SK-N-SH treated with all-trans-retinoic acid at 6 μM for 48 hours (cell line): ENCODE measurements at regions not wholly inside any gene's neighbourhood (a gene's known extent, or its start where the extent isn't known, plus 50 kb on each side); places are given as distances from the start of the nearest gene placed in this dataset.

Experiments
- ARNTL ChIP-seq: fragments of 450-650 bp; formaldehyde crosslinking; IDR thresholded peaks from 2 replicates; pipeline ENCODE4 v1.5.0; 2020; ENCODE audit warnings: low read depth, mild to moderate bottlenecking, moderate library complexity, borderline replicate concordance
- BACH2 ChIP-seq: fragments of 250-450 bp; sonication (Bioruptor Pico); IDR thresholded peaks from 2 replicates; pipeline ENCODE4 v1.9.0; 2021; ENCODE audit warnings: mild to moderate bottlenecking, borderline replicate concordance
- CSRNP3 ChIP-seq: fragments of 250-450 bp; sonication (Bioruptor Pico); IDR thresholded peaks from 2 replicates; pipeline ENCODE4 v1.5.1; 2021; ENCODE audit warnings: mild to moderate bottlenecking, moderate library complexity
- ISL1 ChIP-seq: fragments of 250-450 bp; sonication (Bioruptor Pico); IDR thresholded peaks from 2 replicates; pipeline ENCODE4 v2.1.2; 2022; ENCODE audit warnings: mild to moderate bottlenecking, moderate library complexity
- OSR1 ChIP-seq: fragments of 250-450 bp; sonication (Bioruptor Pico); IDR thresholded peaks from 2 replicates; pipeline ENCODE4 v1.8.0; 2022; ENCODE audit warnings: moderate library complexity, mild to moderate bottlenecking, inconsistent platforms
- PATZ1 ChIP-seq: fragments of 250-450 bp; sonication (Bioruptor Pico); IDR thresholded peaks from 2 replicates; pipeline ENCODE4 v1.8.0; 2020; ENCODE audit warnings: mild to moderate bottlenecking, moderate library complexity, borderline replicate concordance
- PPARA ChIP-seq: fragments of 250-450 bp; sonication (Bioruptor Pico); IDR thresholded peaks from 2 replicates; pipeline ENCODE4 v1.5.0; 2020; ENCODE audit warnings: mild to moderate bottlenecking, borderline replicate concordance
- RARB ChIP-seq: fragments of 250-450 bp; sonication (Bioruptor Pico); IDR thresholded peaks from 2 replicates; pipeline ENCODE4 v1.8.0; 2021; ENCODE audit warnings: mild to moderate bottlenecking, moderate library complexity
- TCF4 ChIP-seq: fragments of 250-450 bp; sonication (Bioruptor Pico); IDR thresholded peaks from 2 replicates; pipeline ENCODE4 v1.8.0; 2021; ENCODE audit warnings: mild to moderate bottlenecking, moderate library complexity, borderline replicate concordance
- TOX ChIP-seq: fragments of 250-450 bp; sonication (Bioruptor Pico); IDR thresholded peaks from 2 replicates; pipeline ENCODE4 v1.8.0; 2021; ENCODE audit warnings: mild to moderate bottlenecking, moderate library complexity, borderline replicate concordance
- TSHZ2 ChIP-seq: fragments of 250-450 bp; sonication (Bioruptor Pico); IDR thresholded peaks from 2 replicates; pipeline ENCODE4 v1.5.0; 2020; ENCODE audit warnings: mild to moderate bottlenecking, moderate library complexity
- ZC3H10 ChIP-seq: fragments of 250-450 bp; sonication (Bioruptor Pico); IDR thresholded peaks from 2 replicates; pipeline ENCODE4 v1.5.1; 2021; ENCODE audit warnings: mild to moderate bottlenecking, moderate library complexity
- ZFP3 ChIP-seq: fragments of 250-450 bp; sonication (Bioruptor Pico); IDR thresholded peaks from 2 replicates; pipeline ENCODE4 v1.5.0; 2020; ENCODE audit warnings: mild to moderate bottlenecking, moderate library complexity
- ZNF70 ChIP-seq: fragments of 450-650 bp; formaldehyde crosslinking; IDR thresholded peaks from 2 replicates; pipeline ENCODE4 v1.5.0; 2020; ENCODE audit warnings: mild to moderate bottlenecking, moderate library complexity

GRCh38 chr18:40874233-40874632 is 1080.8 kb upstream of the PIK3C3 start:
- TF ChIP-seq TSHZ2 (no peak), TOX (CRISPR knock-in tag) (no peak), ARNTL (no peak), TCF4 (CRISPR knock-in tag) (no peak), ZFP3 (CRISPR knock-in tag) (no peak), PPARA (CRISPR knock-in tag) (no peak), PATZ1 (no peak), BACH2 (no peak), ISL1 (CRISPR knock-in tag) (no peak), OSR1 (CRISPR knock-in tag) (no peak), CSRNP3 (CRISPR knock-in tag) (no peak), ZC3H10 (CRISPR knock-in tag) (no peak), RARB (CRISPR knock-in tag) (no peak), ZNF70 (CRISPR knock-in tag) (no peak)
